22Rv1 (cell line): ENCODE measurements at regions not wholly inside any gene's neighbourhood (a gene's known extent, or its start where the extent isn't known, plus 50 kb on each side); places are given as distances from the start of the nearest gene placed in this dataset.
A peak's percentile ranks its signal among the peaks of the same experiment; 100 is the strongest.
"Not testable (repeated sequence)": the region's sequence is repeated elsewhere in the genome, so short reads cannot be mapped to it uniquely, and the experiment has no call there.

ENCODE experiments used
- H3K27ac ChIP-seq: fragments of 450-650 bp; 2 replicates; pipeline ENCODE4 v1.5.1; 2017
- ZFX ChIP-seq: fragments of 450-650 bp; IDR thresholded peaks from 2 replicates; pipeline ENCODE4 v1.6.1; 2017; ENCODE audit warnings: antibody characterized with exemption, borderline replicate concordance
- TF ChIP-seq, protein P1 (sequence below): fragments of 450-650 bp; IDR thresholded peaks from 2 replicates; pipeline ENCODE4 v1.5.1; 2017; ENCODE audit warnings: mild to moderate bottlenecking

DNA sequence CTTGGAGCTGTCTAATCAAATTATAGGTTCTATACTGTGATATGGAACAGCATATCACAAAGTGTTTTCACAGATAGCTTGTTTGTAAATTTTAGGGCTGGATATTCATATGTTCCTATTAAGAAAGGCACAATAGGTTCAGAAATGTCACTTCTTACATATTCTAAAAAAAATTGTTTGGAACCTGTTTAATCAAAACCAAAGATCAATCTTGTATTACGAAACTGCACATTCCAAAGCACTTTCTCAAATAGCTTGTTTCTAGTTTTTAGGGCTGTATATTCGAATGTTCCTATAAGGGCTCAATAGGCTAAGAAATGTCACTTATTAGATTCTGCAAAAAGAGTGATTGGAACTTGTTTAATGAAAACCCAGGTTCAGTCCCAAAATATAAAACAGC, 67.4 kb upstream of the OSBPL11 start:
- TF ChIP-seq, protein P1, sequence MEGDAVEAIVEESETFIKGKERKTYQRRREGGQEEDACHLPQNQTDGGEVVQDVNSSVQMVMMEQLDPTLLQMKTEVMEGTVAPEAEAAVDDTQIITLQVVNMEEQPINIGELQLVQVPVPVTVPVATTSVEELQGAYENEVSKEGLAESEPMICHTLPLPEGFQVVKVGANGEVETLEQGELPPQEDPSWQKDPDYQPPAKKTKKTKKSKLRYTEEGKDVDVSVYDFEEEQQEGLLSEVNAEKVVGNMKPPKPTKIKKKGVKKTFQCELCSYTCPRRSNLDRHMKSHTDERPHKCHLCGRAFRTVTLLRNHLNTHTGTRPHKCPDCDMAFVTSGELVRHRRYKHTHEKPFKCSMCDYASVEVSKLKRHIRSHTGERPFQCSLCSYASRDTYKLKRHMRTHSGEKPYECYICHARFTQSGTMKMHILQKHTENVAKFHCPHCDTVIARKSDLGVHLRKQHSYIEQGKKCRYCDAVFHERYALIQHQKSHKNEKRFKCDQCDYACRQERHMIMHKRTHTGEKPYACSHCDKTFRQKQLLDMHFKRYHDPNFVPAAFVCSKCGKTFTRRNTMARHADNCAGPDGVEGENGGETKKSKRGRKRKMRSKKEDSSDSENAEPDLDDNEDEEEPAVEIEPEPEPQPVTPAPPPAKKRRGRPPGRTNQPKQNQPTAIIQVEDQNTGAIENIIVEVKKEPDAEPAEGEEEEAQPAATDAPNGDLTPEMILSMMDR, result no peak

DNA sequence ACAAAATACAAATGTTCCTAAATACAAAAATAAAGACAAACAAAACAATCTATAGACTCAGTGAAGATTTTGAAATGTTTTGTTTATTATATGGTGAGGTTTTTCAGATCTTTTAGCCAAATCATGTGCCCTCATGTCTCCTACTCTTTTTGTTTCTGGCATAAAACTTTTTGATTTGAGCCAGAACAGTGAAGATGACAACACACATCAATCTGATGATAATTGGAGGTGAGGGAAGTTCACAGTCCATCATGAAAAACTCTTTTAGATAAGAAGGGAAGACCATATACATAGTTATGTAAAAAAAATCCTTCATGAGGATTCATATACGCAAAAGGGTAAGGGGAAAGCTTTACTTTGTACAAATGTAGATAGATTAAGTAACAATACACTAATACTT, 75.1 kb upstream of the OSBPL11 start:
- no peak overlapping the region for H3K27ac ChIP-seq
- TF ChIP-seq, protein P1, result no peak
- no peak for TF ChIP-seq ZFX

More for the DNA sequence above, 67.4 kb upstream of the OSBPL11 start:
- H3K27ac ChIP-seq, result no peak overlapping the region

DNA sequence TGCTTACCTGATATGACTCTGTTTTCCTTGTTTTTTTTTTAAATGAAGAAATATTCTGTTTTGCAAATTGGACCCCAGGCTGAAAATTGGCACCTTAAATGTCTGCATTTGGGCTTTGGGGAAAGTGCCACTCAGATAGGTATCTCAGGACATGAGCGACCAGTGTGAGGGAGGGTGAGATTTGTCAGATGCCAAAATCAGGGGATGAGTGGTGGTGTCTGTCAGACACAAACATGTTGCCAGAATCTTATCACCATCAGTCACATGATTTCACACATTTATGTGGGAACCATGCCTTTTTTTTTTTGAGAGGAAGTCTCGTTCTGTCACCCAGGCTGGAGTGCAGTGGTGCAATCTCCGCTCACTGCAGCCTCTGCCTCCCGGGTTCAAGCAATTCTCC, 75.6 kb upstream of the OSBPL11 start:
- TF ChIP-seq, protein P1, result no peak
- TF ChIP-seq ZFX, result no peak
- no peak overlapping the region for H3K27ac ChIP-seq

DNA sequence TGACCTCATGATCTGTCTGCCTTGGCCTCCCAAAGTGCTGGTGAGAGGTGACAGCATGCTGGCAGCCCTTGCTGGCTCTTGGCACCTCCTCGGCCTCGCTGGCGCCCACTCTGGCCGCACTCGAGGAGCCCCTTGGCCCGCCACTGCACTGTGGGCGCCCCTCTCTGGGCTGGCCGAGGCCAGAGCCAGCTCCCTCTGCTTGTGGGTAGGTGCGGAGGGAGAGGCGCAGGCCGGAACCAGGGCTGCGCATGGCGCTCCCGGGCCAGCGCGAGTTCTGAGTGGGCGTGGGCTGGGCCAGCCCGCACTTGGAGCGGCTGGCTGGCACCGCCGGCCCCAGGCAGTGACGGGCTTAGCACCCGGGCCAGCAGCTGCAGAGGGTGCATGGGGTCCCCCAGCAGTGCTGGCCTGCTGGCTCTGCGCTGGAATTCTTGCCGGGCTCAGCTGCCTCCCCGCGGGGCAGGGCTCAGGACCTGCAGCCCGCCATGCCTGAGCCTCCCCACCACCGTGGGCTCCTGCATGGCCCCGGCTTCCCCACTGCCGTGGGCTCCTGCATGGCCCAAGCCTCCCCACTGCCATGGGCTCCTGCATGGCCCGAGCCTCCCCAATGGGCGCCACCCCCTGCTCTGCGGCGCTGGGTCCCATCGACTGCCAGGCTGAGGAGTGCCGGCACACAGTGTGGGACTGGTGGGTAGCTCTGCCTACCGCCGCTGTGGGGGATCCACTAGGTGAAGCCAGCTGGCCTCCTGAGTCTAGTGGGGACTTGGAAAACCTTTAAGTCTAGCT, 76.4 kb upstream of the OSBPL11 start:
- TF ChIP-seq, protein P1, result no peak
- no peak for TF ChIP-seq ZFX
- H3K27ac ChIP-seq, result no peak overlapping the region

DNA sequence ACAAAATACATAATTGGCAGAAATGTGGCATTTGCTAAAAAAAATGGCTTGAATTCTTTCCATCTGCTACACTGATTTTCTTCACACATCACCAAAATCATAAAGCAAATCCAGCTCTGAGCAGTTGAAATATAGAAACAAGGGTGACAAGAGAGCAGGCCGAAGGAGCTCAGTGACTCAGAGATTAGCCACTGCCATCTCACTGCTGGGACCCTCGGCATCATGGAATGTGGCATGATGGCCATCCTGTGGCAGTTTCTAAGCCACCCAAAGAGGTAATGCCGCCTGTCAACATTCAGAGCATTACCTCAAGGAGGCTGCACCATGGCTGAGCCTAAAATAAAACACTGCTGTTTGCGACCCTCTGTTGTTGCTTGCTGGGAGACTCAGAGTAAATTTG, 80.5 kb upstream of the OSBPL11 start:
- TF ChIP-seq, protein P1, result no peak
- no peak for TF ChIP-seq ZFX
- H3K27ac ChIP-seq, result no peak overlapping the region

DNA sequence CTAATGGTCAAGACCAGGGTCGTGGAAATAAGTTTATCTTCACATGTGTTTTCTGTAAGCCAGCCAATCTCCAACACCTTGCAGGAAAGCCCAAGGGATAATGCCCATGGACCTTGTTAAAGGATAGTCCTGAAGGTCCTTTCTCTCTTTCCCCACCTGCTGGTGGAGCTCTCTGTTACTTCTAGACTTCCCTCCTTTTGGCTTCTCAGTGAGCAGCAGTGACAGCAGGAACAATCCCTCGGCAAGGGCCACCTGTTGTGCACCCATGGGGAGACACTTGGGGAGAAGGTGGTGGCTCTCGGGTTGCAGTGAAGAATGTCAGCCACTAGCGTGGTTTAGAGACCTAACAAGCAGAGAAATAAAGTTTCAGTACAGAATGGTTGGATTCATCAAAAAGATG, 84.0 kb upstream of the OSBPL11 start:
- TF ChIP-seq ZFX, result no peak
- TF ChIP-seq, protein P1, result 0 out of 2 replicates have a peak, but pooled peaks have one; percentile 6
- H3K27ac ChIP-seq, result no peak overlapping the region

DNA sequence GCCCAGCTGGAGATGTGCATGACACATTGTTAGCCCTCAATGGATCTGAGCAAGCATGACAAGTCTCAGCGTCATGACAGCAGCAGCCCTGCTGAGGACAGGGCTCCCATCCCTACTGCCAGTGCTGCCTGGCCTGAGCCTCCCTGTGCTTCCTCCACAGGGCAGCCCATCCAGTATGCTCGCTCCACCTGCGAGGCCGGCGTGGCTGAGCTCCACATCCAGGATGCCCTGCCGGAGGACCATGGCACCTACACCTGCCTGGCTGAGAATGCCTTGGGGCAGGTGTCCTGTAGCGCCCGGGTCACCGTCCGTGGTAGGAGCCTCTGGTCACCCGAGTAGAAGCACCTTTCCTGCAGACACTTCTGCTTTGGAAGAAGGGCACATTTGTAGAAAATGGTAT, 85.8 kb upstream of the OSBPL11 start:
- H3K27ac ChIP-seq, result no peak overlapping the region
- no peak for TF ChIP-seq ZFX
- TF ChIP-seq, protein P1, result no peak

DNA sequence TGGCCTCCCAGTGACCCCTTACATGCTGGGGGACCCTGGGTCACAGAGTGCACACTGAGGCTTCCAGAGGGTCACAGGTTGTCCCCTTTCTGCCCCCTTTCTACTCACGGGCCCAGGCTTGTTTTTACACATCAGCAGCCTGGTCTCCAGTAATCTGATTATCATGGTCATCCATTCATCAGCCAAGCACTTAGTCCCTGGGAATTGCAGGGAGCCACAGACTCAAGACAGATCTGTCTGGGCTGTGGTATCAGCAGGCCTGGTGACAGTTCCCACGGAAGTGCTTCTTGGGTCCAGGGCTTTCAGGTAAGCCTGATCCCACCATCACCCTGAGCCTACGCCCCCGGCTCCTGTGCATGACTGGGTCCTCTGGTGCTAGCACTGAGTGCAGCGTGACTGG, 86.6 kb upstream of the OSBPL11 start:
- H3K27ac ChIP-seq, result not testable (repeated sequence)

DNA sequence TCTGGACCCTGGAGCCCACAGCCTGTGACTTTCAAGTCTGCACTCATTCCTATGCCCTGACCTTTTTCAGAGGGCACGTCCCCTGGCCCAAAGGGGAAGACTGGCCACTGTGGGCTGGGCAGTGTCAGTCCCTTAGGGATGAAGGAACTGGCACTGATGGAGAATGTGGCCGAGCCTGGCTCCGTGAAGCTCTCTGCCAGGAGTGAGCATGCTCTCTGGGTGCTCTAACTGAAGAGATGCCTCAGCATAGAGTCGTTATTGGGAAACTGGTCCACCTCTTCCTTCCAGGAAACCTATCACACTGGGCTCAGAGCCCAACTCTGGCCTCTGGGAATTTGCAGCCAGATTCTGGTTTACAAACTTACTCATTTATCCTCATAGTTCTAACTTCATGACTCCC, 87.3 kb upstream of the OSBPL11 start:
- H3K27ac ChIP-seq, result not testable (repeated sequence)
